NCI-H187 (cell line): ENCODE measurements at regions not wholly inside any gene's neighbourhood (a gene's known extent, or its start where the extent isn't known, plus 50 kb on each side); places are given as distances from the start of the nearest gene placed in this dataset.
"Not testable (repeated sequence)": the region's sequence is repeated elsewhere in the genome, so short reads cannot be mapped to it uniquely, and the experiment has no call there.

Experiments used
- DNase-seq, 2 experiments: peaks; one replicate each; lab custom pipeline; 2025; lab: John Stamatoyannopoulos, UW

- DNase-seq: no peak
Observed at GRCh38 chr15:57767481-57767880, 61.0 kb downstream of the POLR2M start.

- DNase-seq: no peak
Observed at GRCh38 chr15:57769266-57769665, 62.8 kb downstream of the POLR2M start.

- DNase-seq: no peak
Observed at GRCh38 chr15:57770495-57770894, 64.0 kb downstream of the POLR2M start.

GRCh38 chr15:57772223-57772957 lies 65.9 kb downstream of the POLR2M start:
- DNase-seq: no peak

- DNase-seq: no peak
Observed at GRCh38 chr15:57773051-57773450, 66.5 kb downstream of the POLR2M start.

- DNase-seq: no peak
Observed at GRCh38 chr15:57777003-57777402, 70.5 kb downstream of the POLR2M start.

- DNase-seq: no peak
Observed at GRCh38 chr15:57780471-57780870, 74.0 kb downstream of the POLR2M start.

GRCh38 chr15:57782731-57783130 lies 76.2 kb downstream of the POLR2M start:
- no peak for DNase-seq

- DNase-seq: no peak
Observed at GRCh38 chr15:57784081-57784511, 77.6 kb downstream of the POLR2M start.

- DNase-seq: no peak
Observed at GRCh38 chr15:57785039-57785438, 78.5 kb downstream of the POLR2M start.

GRCh38 chr15:57785959-57786358 lies 79.4 kb downstream of the POLR2M start:
- DNase-seq: no peak

- DNase-seq: no peak
Observed at GRCh38 chr15:57789225-57789624, 82.7 kb downstream of the POLR2M start.

GRCh38 chr15:57792724-57793449 lies 86.4 kb downstream of the POLR2M start:
- no peak for DNase-seq

- DNase-seq: no peak
Observed at GRCh38 chr15:57795261-57795660, 88.7 kb downstream of the POLR2M start.

- DNase-seq: no peak
Observed at GRCh38 chr15:57796146-57796545, 89.6 kb downstream of the POLR2M start.

GRCh38 chr15:57797110-57797509 lies 90.6 kb downstream of the POLR2M start:
- DNase-seq: no peak

- no peak for DNase-seq
Observed at GRCh38 chr15:57797568-57798267, 91.2 kb downstream of the POLR2M start.

GRCh38 chr15:57806003-57806402 lies 99.5 kb downstream of the POLR2M start:
- no peak for DNase-seq

GRCh38 chr15:57809285-57809684 lies 102.8 kb downstream of the POLR2M start:
- not testable (repeated sequence) for DNase-seq

- DNase-seq: no peak
Observed at GRCh38 chr15:57816599-57816998, 110.1 kb downstream of the POLR2M start.

- DNase-seq: no peak
Observed at GRCh38 chr15:57819646-57820045, 113.1 kb downstream of the POLR2M start.

GRCh38 chr15:57820119-57820518 lies 113.6 kb downstream of the POLR2M start:
- DNase-seq: no peak

- DNase-seq: no peak
Observed at GRCh38 chr15:57821826-57822225, 115.3 kb downstream of the POLR2M start.
